NB4 (cell line): ENCODE measurements at regions not wholly inside any gene's neighbourhood (a gene's known extent, or its start where the extent isn't known, plus 50 kb on each side); places are given as distances from the start of the nearest gene placed in this dataset.

ENCODE experiments used
- CTCF ChIP-seq: IDR thresholded peaks from one replicate; pipeline ENCODE4 v1.5.1; 2012; ENCODE audit warnings: low read depth, low read length
- POLR2A ChIP-seq: IDR thresholded peaks from 2 replicates; pipeline ENCODE4 v1.6.1; 2011; ENCODE audit warnings: mild to moderate bottlenecking; ENCODE audit not compliant: insufficient read length; ENCODE audit errors: extremely low read depth

- TF ChIP-seq CTCF: no peak
- no peak for TF ChIP-seq POLR2A
Observed at GRCh38 chr10:58087896-58088295, 179.8 kb downstream of the IPMK start.
